ENCODE measurements at regions not wholly inside any gene's neighbourhood (a gene's known extent, or its start where the extent isn't known, plus 50 kb on each side); places are given as distances from the start of the nearest gene placed in this dataset.

DNA sequence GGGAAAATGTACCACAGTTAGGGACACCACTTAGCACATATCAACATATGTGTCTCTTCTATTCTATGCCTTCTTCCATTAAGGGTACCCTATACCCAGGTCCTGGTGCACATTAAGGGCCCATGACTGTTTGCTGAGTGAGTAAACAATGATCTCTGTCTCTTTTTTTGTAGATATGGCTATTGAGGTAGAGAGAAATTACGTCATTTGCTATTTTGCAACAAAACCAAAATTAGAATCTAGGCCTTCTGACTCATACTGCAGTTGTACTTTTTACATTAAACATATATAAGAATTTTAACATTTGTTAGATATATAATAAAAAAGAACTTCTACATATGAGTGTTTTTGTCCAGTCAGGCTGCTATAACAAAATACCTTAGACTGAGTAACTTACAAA lies 683.2 kb upstream of the LRRN3 start:
- H3K9ac ChIP-seq (ENCODE audit: insufficient read depth in 1 of 2, low read length in 2 of 2), result no peak overlapping the region
- H3K4me3 ChIP-seq, result no peak overlapping the region
- WGBS, 2 donors, result 46 to 78% methylated on average over 1 of the region's 1 CpG
- no peaks in the 10 kb centered on the region for H3K36me3 ChIP-seq (ENCODE audit: control insufficient read depth in 4 of 4, insufficient read depth in 4 of 4, low read length in 4 of 4)
- H3K9me3 ChIP-seq (ENCODE audit: control insufficient read depth in 4 of 4, insufficient read depth in 3 of 4, low read length in 3 of 4), result peaks cover 0 to 5% (median 2%) of the 10 kb centered on the region in 4 donors
- H3K4me1 ChIP-seq (ENCODE audit: control insufficient read depth in 5 of 5, insufficient read depth in 5 of 5, low read length in 5 of 5), result no peaks in the 10 kb centered on the region
- DNase-seq (no peak), ATAC-seq (ENCODE audit: insufficient read depth, low FRiP score) (no peak)
- no peak overlapping the region for H3K27ac ChIP-seq (ENCODE audit: low read depth in 1 of 2, low read length in 1 of 2)
- no peaks in the 10 kb centered on the region for H3K27me3 ChIP-seq (ENCODE audit: control insufficient read depth in 3 of 3, insufficient read depth in 3 of 3, low read length in 2 of 3)
- no peak for TF ChIP-seq CTCF (IDR thresholded peaks at IDR 0.05; ENCODE audit: control extremely low read depth, extremely low read depth)

DNA sequence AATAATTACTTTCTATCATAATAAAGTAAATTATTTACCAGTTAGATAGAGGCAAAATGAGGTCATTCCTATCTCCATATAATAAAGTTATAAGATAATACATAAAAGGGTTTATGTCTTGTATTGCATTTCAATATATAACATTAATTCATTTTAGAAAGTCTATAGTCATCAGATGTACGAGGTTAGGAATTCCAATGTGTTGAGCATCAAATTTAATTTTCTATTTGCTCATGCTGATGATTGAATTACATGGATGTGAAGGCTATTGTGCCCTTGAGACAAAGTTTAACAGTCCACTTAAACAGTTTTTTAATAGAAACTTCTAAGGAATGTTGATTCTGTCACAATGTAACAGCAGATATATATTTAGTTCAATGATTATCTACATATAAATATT lies 678.3 kb upstream of the LRRN3 start:
- no peaks in the 10 kb centered on the region for H3K4me1 ChIP-seq (ENCODE audit: control insufficient read depth in 5 of 5, insufficient read depth in 5 of 5, low read length in 5 of 5)
- DNase-seq (no peak), ATAC-seq (ENCODE audit: insufficient read depth, low FRiP score) (no peak)
- no peaks in the 10 kb centered on the region for H3K36me3 ChIP-seq (ENCODE audit: control insufficient read depth in 4 of 4, insufficient read depth in 4 of 4, low read length in 4 of 4)
- no peak overlapping the region for H3K9ac ChIP-seq (ENCODE audit: insufficient read depth in 1 of 2, low read length in 2 of 2)
- H3K9me3 ChIP-seq (ENCODE audit: control insufficient read depth in 4 of 4, insufficient read depth in 3 of 4, low read length in 3 of 4), result peaks cover 0 to 5% (median 2%) of the 10 kb centered on the region in 4 donors
- H3K27ac ChIP-seq (ENCODE audit: low read depth in 1 of 2, low read length in 1 of 2), result no peak overlapping the region
- WGBS, 2 donors, result 70 to 94% methylated on average over 1 of the region's 1 CpG
- H3K4me3 ChIP-seq, result no peak overlapping the region
- TF ChIP-seq CTCF (IDR thresholded peaks at IDR 0.05; ENCODE audit: control extremely low read depth, extremely low read depth), result no peak
- no peaks in the 10 kb centered on the region for H3K27me3 ChIP-seq (ENCODE audit: control insufficient read depth in 3 of 3, insufficient read depth in 3 of 3, low read length in 2 of 3)

- Histone ChIP-seq H3K27ac (ENCODE audit: low read depth in 1 of 2, low read length in 1 of 2) (no peak overlapping the region), H3K9me3 (ENCODE audit: control insufficient read depth in 4 of 4, insufficient read depth in 3 of 4, low read length in 3 of 4) (peaks cover 0 to 5% (median 2%) of the 10 kb centered on the region in 4 donors), H3K9ac (ENCODE audit: insufficient read depth in 1 of 2, low read length in 2 of 2) (no peak overlapping the region), H3K4me3 (no peak overlapping the region), H3K4me1 (ENCODE audit: control insufficient read depth in 5 of 5, insufficient read depth in 5 of 5, low read length in 5 of 5) (no peaks in the 10 kb centered on the region), H3K27me3 (ENCODE audit: control insufficient read depth in 3 of 3, insufficient read depth in 3 of 3, low read length in 2 of 3) (no peaks in the 10 kb centered on the region), H3K36me3 (ENCODE audit: control insufficient read depth in 4 of 4, insufficient read depth in 4 of 4, low read length in 4 of 4) (no peaks in the 10 kb centered on the region)
- no peak for TF ChIP-seq CTCF (IDR thresholded peaks at IDR 0.05; ENCODE audit: control extremely low read depth, extremely low read depth)
- ATAC-seq (ENCODE audit: insufficient read depth, low FRiP score) (no peak), DNase-seq (no peak)
Measured at GRCh38 chr7:110413038-110413437, 677.9 kb upstream of the LRRN3 start.

DNA sequence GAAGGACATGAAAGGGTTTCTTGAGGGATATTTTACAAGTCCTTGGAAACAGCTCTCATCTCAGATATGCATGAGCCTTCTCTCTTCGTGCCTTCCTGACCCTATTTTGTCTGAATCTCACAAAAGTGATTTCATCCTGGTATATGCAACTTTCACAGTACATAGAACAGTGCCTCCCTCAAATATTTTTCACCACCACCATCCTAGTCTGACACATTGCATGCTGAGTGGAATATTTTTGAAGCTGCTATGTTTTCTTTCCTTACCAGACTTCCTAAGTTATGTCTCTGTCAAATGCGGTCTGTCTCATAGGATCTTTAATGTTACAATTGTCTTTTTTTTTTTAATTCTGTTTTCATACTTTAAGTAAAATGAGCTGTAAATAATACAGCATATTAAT lies 673.3 kb upstream of the LRRN3 start:
- Histone ChIP-seq H3K9ac (ENCODE audit: insufficient read depth in 1 of 2, low read length in 2 of 2) (no peak overlapping the region), H3K27ac (ENCODE audit: low read depth in 1 of 2, low read length in 1 of 2) (no peak overlapping the region), H3K9me3 (ENCODE audit: control insufficient read depth in 4 of 4, insufficient read depth in 3 of 4, low read length in 3 of 4) (no peaks in the 10 kb centered on the region), H3K4me3 (no peak overlapping the region), H3K36me3 (ENCODE audit: control insufficient read depth in 4 of 4, insufficient read depth in 4 of 4, low read length in 4 of 4) (no peaks in the 10 kb centered on the region), H3K27me3 (ENCODE audit: control insufficient read depth in 3 of 3, insufficient read depth in 3 of 3, low read length in 2 of 3) (no peaks in the 10 kb centered on the region), H3K4me1 (ENCODE audit: control insufficient read depth in 5 of 5, insufficient read depth in 5 of 5, low read length in 5 of 5) (no peaks in the 10 kb centered on the region)
- no peak for TF ChIP-seq CTCF (IDR thresholded peaks at IDR 0.05; ENCODE audit: control extremely low read depth, extremely low read depth)
- 62 to 77% methylated on average over 2 of the region's 2 CpGs for WGBS, 2 donors
- peak in 1 of 3 donors; percentile 6 for DNase-seq
- no peak for ATAC-seq (ENCODE audit: insufficient read depth, low FRiP score)
